ENCODE measurements at regions not wholly inside any gene's neighbourhood (a gene's known extent, or its start where the extent isn't known, plus 50 kb on each side); places are given as distances from the start of the nearest gene placed in this dataset.
"Not testable (repeated sequence)": the region's sequence is repeated elsewhere in the genome, so short reads cannot be mapped to it uniquely, and the experiment has no call there.

- H3K4me1 ChIP-seq (ENCODE audit: control insufficient read depth, insufficient read depth, low read length); DNase-seq (ENCODE audit: low read depth in 4 of 6, low spot score in 6 of 6); H3K9me3 ChIP-seq (ENCODE audit: control insufficient read depth, insufficient read depth, low read length); H3K36me3 ChIP-seq (ENCODE audit: control insufficient read depth, insufficient read depth, low read length); H3K4me3 ChIP-seq (ENCODE audit: low read depth, low read length); H3K27ac ChIP-seq (ENCODE audit: low read depth, low read length); H3K27me3 ChIP-seq (ENCODE audit: control insufficient read depth, insufficient read depth, low read length): not testable (repeated sequence)
- 77% methylated on average over 6 of the region's 10 CpGs for WGBS (ENCODE audit: insufficient coverage)
Observed at GRCh38 chr12:60234611-60235195, 638.9 kb downstream of the SLC16A7 start.

DNA sequence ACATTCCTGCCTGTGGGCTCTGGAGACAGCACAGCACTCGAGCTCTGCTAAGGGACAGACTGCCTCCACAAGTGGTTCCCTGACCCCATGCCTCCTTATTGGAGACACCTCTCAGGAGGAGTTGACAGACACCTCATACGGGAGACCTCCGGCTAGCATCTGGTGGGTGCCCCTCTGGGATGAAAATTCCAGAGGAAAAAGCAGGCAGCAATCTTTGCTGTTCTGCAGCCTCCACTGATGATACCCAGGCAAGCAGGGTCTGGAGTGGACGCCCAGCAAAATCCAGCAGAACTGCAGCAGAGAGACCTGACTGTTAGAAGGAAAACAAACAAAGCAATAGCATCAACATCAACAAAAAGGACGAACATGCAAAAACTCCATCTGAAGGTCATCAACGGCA, 639.4 kb downstream of the SLC16A7 start:
- no peak for DNase-seq (ENCODE audit: low read depth in 4 of 6, low spot score in 6 of 6)
- no peaks in the 10 kb centered on the region for H3K9me3 ChIP-seq (ENCODE audit: control insufficient read depth, insufficient read depth, low read length)
- no peak overlapping the region for H3K4me3 ChIP-seq (ENCODE audit: low read depth, low read length)
- no peak overlapping the region for H3K27ac ChIP-seq (ENCODE audit: low read depth, low read length)
- WGBS (ENCODE audit: insufficient coverage), result 92% methylated on average over 5 of the region's 6 CpGs
- H3K4me1 ChIP-seq (ENCODE audit: control insufficient read depth, insufficient read depth, low read length), result no peaks in the 10 kb centered on the region
- no peaks in the 10 kb centered on the region for H3K27me3 ChIP-seq (ENCODE audit: control insufficient read depth, insufficient read depth, low read length)
- H3K36me3 ChIP-seq (ENCODE audit: control insufficient read depth, insufficient read depth, low read length), result no peaks in the 10 kb centered on the region

- not testable (repeated sequence) for H3K36me3 ChIP-seq (ENCODE audit: control insufficient read depth, insufficient read depth, low read length); H3K27ac ChIP-seq (ENCODE audit: low read depth, low read length); H3K4me1 ChIP-seq (ENCODE audit: control insufficient read depth, insufficient read depth, low read length); H3K4me3 ChIP-seq (ENCODE audit: low read depth, low read length); H3K27me3 ChIP-seq (ENCODE audit: control insufficient read depth, insufficient read depth, low read length); H3K9me3 ChIP-seq (ENCODE audit: control insufficient read depth, insufficient read depth, low read length); DNase-seq (ENCODE audit: low read depth in 4 of 6, low spot score in 6 of 6)
Observed at GRCh38 chr12:60236416-60236815, 640.6 kb downstream of the SLC16A7 start.

DNA sequence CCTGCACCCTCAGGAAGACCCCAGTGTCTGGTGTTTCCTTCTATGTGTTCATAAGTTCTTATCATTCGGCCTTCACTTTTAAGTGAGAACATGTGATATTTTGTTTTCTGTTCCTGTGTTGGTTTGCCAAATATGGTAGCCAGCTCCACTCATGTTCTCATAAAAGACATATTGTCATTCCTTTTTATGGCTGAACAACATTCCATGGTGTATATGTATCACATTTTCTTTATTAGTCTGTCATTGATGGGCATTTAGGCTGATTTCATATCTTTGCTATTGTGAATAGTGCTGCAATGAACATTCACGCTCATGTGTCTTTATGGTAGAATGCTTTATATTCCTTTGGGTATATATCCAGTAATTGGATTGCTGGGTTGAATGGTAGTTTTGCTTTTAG, 645.1 kb downstream of the SLC16A7 start:
- no peaks in the 10 kb centered on the region for H3K9me3 ChIP-seq (ENCODE audit: control insufficient read depth, insufficient read depth, low read length)
- DNase-seq (ENCODE audit: low read depth in 4 of 6, low spot score in 6 of 6), result no peak
- H3K27me3 ChIP-seq (ENCODE audit: control insufficient read depth, insufficient read depth, low read length), result no peaks in the 10 kb centered on the region
- H3K4me1 ChIP-seq (ENCODE audit: control insufficient read depth, insufficient read depth, low read length), result no peaks in the 10 kb centered on the region
- H3K27ac ChIP-seq (ENCODE audit: low read depth, low read length), result no peak overlapping the region
- 67% methylated on average over 1 of the region's 2 CpGs for WGBS (ENCODE audit: insufficient coverage)
- H3K36me3 ChIP-seq (ENCODE audit: control insufficient read depth, insufficient read depth, low read length), result no peaks in the 10 kb centered on the region
- no peak overlapping the region for H3K4me3 ChIP-seq (ENCODE audit: low read depth, low read length)

GRCh38 chr12:60251091-60251490, 655.3 kb downstream of the SLC16A7 start:
- Histone ChIP-seq H3K27me3 (ENCODE audit: control insufficient read depth, insufficient read depth, low read length) (no peaks in the 10 kb centered on the region), H3K4me3 (ENCODE audit: low read depth, low read length) (no peak overlapping the region), H3K4me1 (ENCODE audit: control insufficient read depth, insufficient read depth, low read length) (no peaks in the 10 kb centered on the region), H3K36me3 (ENCODE audit: control insufficient read depth, insufficient read depth, low read length) (no peaks in the 10 kb centered on the region), H3K9me3 (ENCODE audit: control insufficient read depth, insufficient read depth, low read length) (no peaks in the 10 kb centered on the region), H3K27ac (ENCODE audit: low read depth, low read length) (no peak overlapping the region)
- DNase-seq (ENCODE audit: low read depth in 4 of 6, low spot score in 6 of 6), result no peak
- no CpG with 5 or more reads among the region's 3 CpGs for WGBS (ENCODE audit: insufficient coverage)

DNA sequence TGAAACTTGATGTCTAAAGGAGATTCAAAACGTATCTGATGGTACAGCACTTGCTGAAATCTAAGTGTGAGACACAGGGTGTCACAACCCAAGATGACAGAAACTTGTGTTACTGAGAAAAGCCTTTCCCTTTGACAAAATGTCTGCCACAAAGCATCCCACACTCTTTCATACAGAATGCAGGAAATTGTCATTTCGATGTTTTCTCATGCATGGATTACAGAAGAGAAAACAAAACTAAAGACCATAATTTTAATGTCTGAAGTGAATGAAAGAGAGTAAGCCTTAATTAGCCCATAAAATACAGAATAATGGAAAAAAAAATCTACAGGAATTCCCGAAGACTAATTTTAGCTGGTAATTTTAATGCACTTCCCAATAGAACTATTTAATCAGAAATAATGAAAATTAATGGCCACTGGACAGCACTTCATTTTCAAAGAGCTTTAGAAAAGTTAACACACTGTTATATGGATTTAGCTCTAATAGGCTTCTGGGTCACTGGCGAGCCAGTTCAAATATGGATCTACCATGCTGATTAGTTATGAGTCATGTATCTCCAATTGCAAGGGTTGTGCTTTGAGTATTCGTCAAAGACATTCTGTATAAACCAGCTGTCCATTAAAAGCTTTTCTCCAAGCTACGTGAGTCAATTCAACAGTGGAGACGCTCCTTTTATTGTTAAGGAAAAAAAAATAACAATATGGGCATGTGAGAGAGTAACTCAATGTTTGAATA, 656.7 kb downstream of the SLC16A7 start:
- Histone ChIP-seq H3K27ac (ENCODE audit: low read depth, low read length) (no peak overlapping the region), H3K4me1 (ENCODE audit: control insufficient read depth, insufficient read depth, low read length) (no peaks in the 10 kb centered on the region), H3K9me3 (ENCODE audit: control insufficient read depth, insufficient read depth, low read length) (no peaks in the 10 kb centered on the region), H3K27me3 (ENCODE audit: control insufficient read depth, insufficient read depth, low read length) (no peaks in the 10 kb centered on the region), H3K36me3 (ENCODE audit: control insufficient read depth, insufficient read depth, low read length) (no peaks in the 10 kb centered on the region), H3K4me3 (ENCODE audit: low read depth, low read length) (no peak overlapping the region)
- WGBS (ENCODE audit: insufficient coverage), result 40% methylated on average over 1 of the region's 7 CpGs
- peak in 1 of 6 donors; percentile 19 for DNase-seq (ENCODE audit: low read depth in 4 of 6, low spot score in 6 of 6)

GRCh38 chr12:60255044-60255443, 659.2 kb downstream of the SLC16A7 start:
- WGBS (ENCODE audit: insufficient coverage), result no CpG with 5 or more reads among the region's 1 CpG

GRCh38 chr12:60257063-60257462, 661.2 kb downstream of the SLC16A7 start:
- H3K27me3 ChIP-seq (ENCODE audit: control insufficient read depth, insufficient read depth, low read length), result no peaks in the 10 kb centered on the region
- H3K27ac ChIP-seq (ENCODE audit: low read depth, low read length), result no peak overlapping the region
- no peak overlapping the region for H3K4me3 ChIP-seq (ENCODE audit: low read depth, low read length)
- H3K4me1 ChIP-seq (ENCODE audit: control insufficient read depth, insufficient read depth, low read length), result no peaks in the 10 kb centered on the region
- DNase-seq (ENCODE audit: low read depth in 4 of 6, low spot score in 6 of 6), result peak in 2 of 6 donors; percentile 6 to 16
- WGBS (ENCODE audit: insufficient coverage), result no CpG with 5 or more reads among the region's 1 CpG
- no peaks in the 10 kb centered on the region for H3K36me3 ChIP-seq (ENCODE audit: control insufficient read depth, insufficient read depth, low read length)
- H3K9me3 ChIP-seq (ENCODE audit: control insufficient read depth, insufficient read depth, low read length), result no peaks in the 10 kb centered on the region

More at GRCh38 chr12:60255044-60255443, 659.2 kb downstream of the SLC16A7 start:
- H3K9me3 ChIP-seq (ENCODE audit: control insufficient read depth, insufficient read depth, low read length), result no peaks in the 10 kb centered on the region
- no peak overlapping the region for H3K4me3 ChIP-seq (ENCODE audit: low read depth, low read length)
- no peak overlapping the region for H3K27ac ChIP-seq (ENCODE audit: low read depth, low read length)
- H3K27me3 ChIP-seq (ENCODE audit: control insufficient read depth, insufficient read depth, low read length), result no peaks in the 10 kb centered on the region
- no peaks in the 10 kb centered on the region for H3K4me1 ChIP-seq (ENCODE audit: control insufficient read depth, insufficient read depth, low read length)
- no peaks in the 10 kb centered on the region for H3K36me3 ChIP-seq (ENCODE audit: control insufficient read depth, insufficient read depth, low read length)
- DNase-seq (ENCODE audit: low read depth in 4 of 6, low spot score in 6 of 6), result no peak

DNA sequence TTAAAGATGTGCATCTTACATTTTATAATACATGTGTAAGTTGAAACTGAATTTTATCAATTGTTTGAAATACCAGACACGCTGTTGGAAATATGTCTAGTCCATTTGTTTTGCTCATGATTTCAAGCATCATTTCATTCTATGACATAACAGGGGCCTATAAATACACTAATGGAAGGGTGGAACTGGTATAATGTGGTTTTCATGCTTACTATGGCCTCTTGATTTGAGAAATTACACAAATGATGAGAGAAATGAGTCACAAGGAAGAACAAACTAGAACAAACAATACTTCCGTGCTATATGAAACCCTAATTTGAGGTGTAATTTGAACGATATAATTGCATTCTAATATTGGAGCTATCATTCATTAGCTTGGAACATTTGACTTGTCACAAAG, 663.4 kb downstream of the SLC16A7 start:
- Histone ChIP-seq H3K27ac (ENCODE audit: low read depth, low read length) (no peak overlapping the region), H3K36me3 (ENCODE audit: control insufficient read depth, insufficient read depth, low read length) (no peaks in the 10 kb centered on the region), H3K9me3 (ENCODE audit: control insufficient read depth, insufficient read depth, low read length) (no peaks in the 10 kb centered on the region), H3K4me1 (ENCODE audit: control insufficient read depth, insufficient read depth, low read length) (no peaks in the 10 kb centered on the region), H3K27me3 (ENCODE audit: control insufficient read depth, insufficient read depth, low read length) (no peaks in the 10 kb centered on the region), H3K4me3 (ENCODE audit: low read depth, low read length) (no peak overlapping the region)
- DNase-seq (ENCODE audit: low read depth in 4 of 6, low spot score in 6 of 6), result peak in 1 of 6 donors; percentile 44
- no CpG with 5 or more reads among the region's 3 CpGs for WGBS (ENCODE audit: insufficient coverage)

DNA sequence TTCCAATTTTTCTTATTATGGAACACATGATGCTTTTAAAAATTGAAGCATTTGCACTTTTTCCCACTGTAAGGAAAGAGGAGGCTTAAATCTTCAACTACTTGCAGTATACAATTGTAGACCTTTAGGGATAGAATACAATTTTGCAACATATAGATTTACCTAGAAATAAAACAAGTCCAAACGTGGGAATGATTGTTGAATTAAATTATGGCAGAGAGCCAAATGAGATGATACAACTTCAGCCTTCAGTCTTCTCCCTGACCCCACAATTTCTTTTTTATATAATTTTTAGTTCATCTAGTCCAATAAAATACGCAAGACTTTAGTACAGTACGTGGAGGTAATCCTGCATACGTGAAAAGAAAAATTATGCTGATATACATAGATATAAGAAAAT, 666.5 kb downstream of the SLC16A7 start:
- Histone ChIP-seq H3K27me3 (ENCODE audit: control insufficient read depth, insufficient read depth, low read length) (no peaks in the 10 kb centered on the region), H3K27ac (ENCODE audit: low read depth, low read length) (no peak overlapping the region), H3K9me3 (ENCODE audit: control insufficient read depth, insufficient read depth, low read length) (no peaks in the 10 kb centered on the region), H3K4me3 (ENCODE audit: low read depth, low read length) (no peak overlapping the region), H3K36me3 (ENCODE audit: control insufficient read depth, insufficient read depth, low read length) (no peaks in the 10 kb centered on the region), H3K4me1 (ENCODE audit: control insufficient read depth, insufficient read depth, low read length) (no peaks in the 10 kb centered on the region)
- DNase-seq (ENCODE audit: low read depth in 4 of 6, low spot score in 6 of 6), result no peak
- no CpG with 5 or more reads among the region's 4 CpGs for WGBS (ENCODE audit: insufficient coverage)
